WTC11 (cell line): ENCODE measurements at regions not wholly inside any gene's neighbourhood (a gene's known extent, or its start where the extent isn't known, plus 50 kb on each side); places are given as distances from the start of the nearest gene placed in this dataset.

Source experiments
- TF ChIP-seq, protein P1 (sequence below): sonication (generic); formaldehyde crosslinking; IDR thresholded peaks from 2 replicates; pipeline ENCODE4 v1.8.0; 2023; ENCODE audit warnings: missing genetic modification reagents, mild to moderate bottlenecking, borderline replicate concordance
- TF ChIP-seq, protein P2 (sequence below): fragments of 200-600 bp; IDR thresholded peaks from 2 replicates; pipeline ENCODE4 v1.8.0; 2022; ENCODE audit warnings: antibody characterized with exemption
- TF ChIP-seq, protein P3 (sequence below): fragments of 250-450 bp; sonication (Bioruptor Pico); IDR thresholded peaks from 2 replicates; pipeline ENCODE4 v1.9.0; 2021; ENCODE audit warnings: moderate library complexity, mild to moderate bottlenecking, inconsistent platforms, borderline replicate concordance

DNA sequence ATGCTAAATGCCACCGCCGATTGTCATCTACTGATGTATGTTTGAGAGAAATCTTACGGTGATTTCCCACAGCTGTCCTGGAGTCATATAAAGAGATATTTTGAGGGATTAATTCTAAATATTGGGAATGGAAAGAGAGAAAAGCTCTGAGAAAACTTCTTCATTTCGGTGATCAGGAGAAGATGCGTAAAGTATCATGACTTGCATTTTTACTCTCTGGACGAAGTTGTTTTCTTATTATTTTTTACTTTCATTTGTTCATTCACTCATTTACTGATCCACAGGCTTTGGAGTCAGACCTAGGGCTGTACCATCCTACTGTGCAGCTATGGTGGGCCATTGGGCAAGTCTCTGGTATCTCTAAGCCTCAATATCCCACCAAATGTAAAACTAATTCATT is 58.4 kb upstream of the RUNX1 start:
- TF ChIP-seq, protein P1, sequence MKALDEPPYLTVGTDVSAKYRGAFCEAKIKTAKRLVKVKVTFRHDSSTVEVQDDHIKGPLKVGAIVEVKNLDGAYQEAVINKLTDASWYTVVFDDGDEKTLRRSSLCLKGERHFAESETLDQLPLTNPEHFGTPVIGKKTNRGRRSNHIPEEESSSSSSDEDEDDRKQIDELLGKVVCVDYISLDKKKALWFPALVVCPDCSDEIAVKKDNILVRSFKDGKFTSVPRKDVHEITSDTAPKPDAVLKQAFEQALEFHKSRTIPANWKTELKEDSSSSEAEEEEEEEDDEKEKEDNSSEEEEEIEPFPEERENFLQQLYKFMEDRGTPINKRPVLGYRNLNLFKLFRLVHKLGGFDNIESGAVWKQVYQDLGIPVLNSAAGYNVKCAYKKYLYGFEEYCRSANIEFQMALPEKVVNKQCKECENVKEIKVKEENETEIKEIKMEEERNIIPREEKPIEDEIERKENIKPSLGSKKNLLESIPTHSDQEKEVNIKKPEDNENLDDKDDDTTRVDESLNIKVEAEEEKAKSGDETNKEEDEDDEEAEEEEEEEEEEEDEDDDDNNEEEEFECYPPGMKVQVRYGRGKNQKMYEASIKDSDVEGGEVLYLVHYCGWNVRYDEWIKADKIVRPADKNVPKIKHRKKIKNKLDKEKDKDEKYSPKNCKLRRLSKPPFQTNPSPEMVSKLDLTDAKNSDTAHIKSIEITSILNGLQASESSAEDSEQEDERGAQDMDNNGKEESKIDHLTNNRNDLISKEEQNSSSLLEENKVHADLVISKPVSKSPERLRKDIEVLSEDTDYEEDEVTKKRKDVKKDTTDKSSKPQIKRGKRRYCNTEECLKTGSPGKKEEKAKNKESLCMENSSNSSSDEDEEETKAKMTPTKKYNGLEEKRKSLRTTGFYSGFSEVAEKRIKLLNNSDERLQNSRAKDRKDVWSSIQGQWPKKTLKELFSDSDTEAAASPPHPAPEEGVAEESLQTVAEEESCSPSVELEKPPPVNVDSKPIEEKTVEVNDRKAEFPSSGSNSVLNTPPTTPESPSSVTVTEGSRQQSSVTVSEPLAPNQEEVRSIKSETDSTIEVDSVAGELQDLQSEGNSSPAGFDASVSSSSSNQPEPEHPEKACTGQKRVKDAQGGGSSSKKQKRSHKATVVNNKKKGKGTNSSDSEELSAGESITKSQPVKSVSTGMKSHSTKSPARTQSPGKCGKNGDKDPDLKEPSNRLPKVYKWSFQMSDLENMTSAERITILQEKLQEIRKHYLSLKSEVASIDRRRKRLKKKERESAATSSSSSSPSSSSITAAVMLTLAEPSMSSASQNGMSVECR (CRISPR knock-in tag): no peak
- TF ChIP-seq, protein P2, sequence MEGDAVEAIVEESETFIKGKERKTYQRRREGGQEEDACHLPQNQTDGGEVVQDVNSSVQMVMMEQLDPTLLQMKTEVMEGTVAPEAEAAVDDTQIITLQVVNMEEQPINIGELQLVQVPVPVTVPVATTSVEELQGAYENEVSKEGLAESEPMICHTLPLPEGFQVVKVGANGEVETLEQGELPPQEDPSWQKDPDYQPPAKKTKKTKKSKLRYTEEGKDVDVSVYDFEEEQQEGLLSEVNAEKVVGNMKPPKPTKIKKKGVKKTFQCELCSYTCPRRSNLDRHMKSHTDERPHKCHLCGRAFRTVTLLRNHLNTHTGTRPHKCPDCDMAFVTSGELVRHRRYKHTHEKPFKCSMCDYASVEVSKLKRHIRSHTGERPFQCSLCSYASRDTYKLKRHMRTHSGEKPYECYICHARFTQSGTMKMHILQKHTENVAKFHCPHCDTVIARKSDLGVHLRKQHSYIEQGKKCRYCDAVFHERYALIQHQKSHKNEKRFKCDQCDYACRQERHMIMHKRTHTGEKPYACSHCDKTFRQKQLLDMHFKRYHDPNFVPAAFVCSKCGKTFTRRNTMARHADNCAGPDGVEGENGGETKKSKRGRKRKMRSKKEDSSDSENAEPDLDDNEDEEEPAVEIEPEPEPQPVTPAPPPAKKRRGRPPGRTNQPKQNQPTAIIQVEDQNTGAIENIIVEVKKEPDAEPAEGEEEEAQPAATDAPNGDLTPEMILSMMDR: no peak
- TF ChIP-seq, protein P3, sequence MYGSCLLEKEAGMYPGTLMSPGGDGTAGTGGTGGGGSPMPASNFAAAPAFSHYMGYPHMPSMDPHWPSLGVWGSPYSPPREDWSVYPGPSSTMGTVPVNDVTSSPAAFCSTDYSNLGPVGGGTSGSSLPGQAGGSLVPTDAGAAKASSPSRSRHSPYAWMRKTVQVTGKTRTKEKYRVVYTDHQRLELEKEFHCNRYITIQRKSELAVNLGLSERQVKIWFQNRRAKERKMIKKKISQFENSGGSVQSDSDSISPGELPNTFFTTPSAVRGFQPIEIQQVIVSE (CRISPR knock-in tag): no peak
